Cardiac septum (tissue), 1 donor: ENCODE measurements at regions not wholly inside any gene's neighbourhood (a gene's known extent, or its start where the extent isn't known, plus 50 kb on each side); places are given as distances from the start of the nearest gene placed in this dataset.
A peak's percentile ranks its signal among the peaks of the same experiment; 100 is the strongest.

Source experiments
- DNase-seq: peaks from one replicate; pipeline ENCODE4 v3.0.0-alpha.2; 2020; ENCODE audit warnings: low spot score
- intact Hi-C: fragments of 100-400 bp; cut with DNase I; formaldehyde crosslinking; loops from one replicate; pipeline ENCODE4 v1.14.0; 2022
- donor health status: DM: no; HTN: no; CAD: no.

GRCh38 chr2:111698743-111699554, 185.0 kb downstream of the ANAPC1 start:
- intact Hi-C loops = no loop called here
- DNase-seq = peak; percentile 88

GRCh38 chr2:111701266-111701665, 182.7 kb downstream of the ANAPC1 start:
- intact Hi-C loops = loop anchor here (10.0 kb wide), 1 partner anchor 586 kb away; no protein-coding TSS in a partner anchor
- no peak for DNase-seq

GRCh38 chr2:111701798-111702118, 182.2 kb downstream of the ANAPC1 start:
- DNase-seq = no peak
- intact Hi-C loops = loop anchor here (10.0 kb wide), 1 partner anchor 587 kb away; no protein-coding TSS in a partner anchor

GRCh38 chr2:111702119-111702803, 181.7 kb downstream of the ANAPC1 start:
- intact Hi-C loops = loop anchor here (10.0 kb wide), 1 partner anchor 587 kb away; no protein-coding TSS in a partner anchor
- no peak for DNase-seq

GRCh38 chr2:111702804-111703196, 181.2 kb downstream of the ANAPC1 start:
- no peak for DNase-seq
- intact Hi-C loops = loop anchor here (10.0 kb wide), 1 partner anchor 588 kb away; no protein-coding TSS in a partner anchor

GRCh38 chr2:111703759-111704158, 180.2 kb downstream of the ANAPC1 start:
- no peak for DNase-seq
- intact Hi-C loops = loop anchor here (10.0 kb wide), 1 partner anchor 589 kb away; no protein-coding TSS in a partner anchor

GRCh38 chr2:111704246-111704645, 179.7 kb downstream of the ANAPC1 start:
- DNase-seq = no peak
- intact Hi-C loops = loop anchor here (10.0 kb wide), 1 partner anchor 589 kb away; no protein-coding TSS in a partner anchor

- intact Hi-C loops = loop anchor here (10.0 kb wide), 1 partner anchor 590 kb away; no protein-coding TSS in a partner anchor
- DNase-seq = no peak
Observed at GRCh38 chr2:111705239-111705638, 178.8 kb downstream of the ANAPC1 start.

GRCh38 chr2:111705711-111706336, 178.2 kb downstream of the ANAPC1 start:
- intact Hi-C loops = loop anchor here (10.0 kb wide), 1 partner anchor 591 kb away; no protein-coding TSS in a partner anchor

GRCh38 chr2:111706481-111707001, 177.5 kb downstream of the ANAPC1 start:
- intact Hi-C loops = loop anchor here (10.0 kb wide), 1 partner anchor 592 kb away; no protein-coding TSS in a partner anchor

More at GRCh38 chr2:111705711-111706336, 178.2 kb downstream of the ANAPC1 start:
- no peak for DNase-seq

GRCh38 chr2:111707700-111708099, 176.3 kb downstream of the ANAPC1 start:
- DNase-seq = no peak
- intact Hi-C loops = loop anchor here (10.0 kb wide), 1 partner anchor 593 kb away; no protein-coding TSS in a partner anchor

More at GRCh38 chr2:111706481-111707001, 177.5 kb downstream of the ANAPC1 start:
- DNase-seq = no peak

- intact Hi-C loops = loop anchor here (10.0 kb wide), 1 partner anchor 594 kb away; no protein-coding TSS in a partner anchor
- DNase-seq = no peak
Observed at GRCh38 chr2:111708476-111709180, 175.4 kb downstream of the ANAPC1 start.

- no peak for DNase-seq
- intact Hi-C loops = loop anchor here (10.0 kb wide), 1 partner anchor 595 kb away; no protein-coding TSS in a partner anchor
Observed at GRCh38 chr2:111709321-111709720, 174.7 kb downstream of the ANAPC1 start.

- intact Hi-C loops = no loop called here
- DNase-seq = no peak
Observed at GRCh38 chr2:111710085-111710484, 173.9 kb downstream of the ANAPC1 start.

GRCh38 chr2:111710613-111711012, 173.4 kb downstream of the ANAPC1 start:
- intact Hi-C loops = no loop called here
- DNase-seq = no peak

- intact Hi-C loops = no loop called here
- DNase-seq = no peak
Observed at GRCh38 chr2:111711270-111711669, 172.7 kb downstream of the ANAPC1 start.

- no peak for DNase-seq
- intact Hi-C loops = no loop called here
Observed at GRCh38 chr2:111712361-111712760, 171.6 kb downstream of the ANAPC1 start.

GRCh38 chr2:111712940-111713515, 171.0 kb downstream of the ANAPC1 start:
- intact Hi-C loops = no loop called here
- no peak for DNase-seq
